ENCODE measurements at regions not wholly inside any gene's neighbourhood (a gene's known extent, or its start where the extent isn't known, plus 50 kb on each side); places are given as distances from the start of the nearest gene placed in this dataset.

- TF ChIP-seq, protein P1, sequence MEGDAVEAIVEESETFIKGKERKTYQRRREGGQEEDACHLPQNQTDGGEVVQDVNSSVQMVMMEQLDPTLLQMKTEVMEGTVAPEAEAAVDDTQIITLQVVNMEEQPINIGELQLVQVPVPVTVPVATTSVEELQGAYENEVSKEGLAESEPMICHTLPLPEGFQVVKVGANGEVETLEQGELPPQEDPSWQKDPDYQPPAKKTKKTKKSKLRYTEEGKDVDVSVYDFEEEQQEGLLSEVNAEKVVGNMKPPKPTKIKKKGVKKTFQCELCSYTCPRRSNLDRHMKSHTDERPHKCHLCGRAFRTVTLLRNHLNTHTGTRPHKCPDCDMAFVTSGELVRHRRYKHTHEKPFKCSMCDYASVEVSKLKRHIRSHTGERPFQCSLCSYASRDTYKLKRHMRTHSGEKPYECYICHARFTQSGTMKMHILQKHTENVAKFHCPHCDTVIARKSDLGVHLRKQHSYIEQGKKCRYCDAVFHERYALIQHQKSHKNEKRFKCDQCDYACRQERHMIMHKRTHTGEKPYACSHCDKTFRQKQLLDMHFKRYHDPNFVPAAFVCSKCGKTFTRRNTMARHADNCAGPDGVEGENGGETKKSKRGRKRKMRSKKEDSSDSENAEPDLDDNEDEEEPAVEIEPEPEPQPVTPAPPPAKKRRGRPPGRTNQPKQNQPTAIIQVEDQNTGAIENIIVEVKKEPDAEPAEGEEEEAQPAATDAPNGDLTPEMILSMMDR (IDR thresholded peaks at IDR 0.05), result no peak
- TF ChIP-seq POLR2A (IDR thresholded peaks at IDR 0.05), result no peak
Measured at GRCh38 chr21:14734191-14734590, 188.1 kb upstream of the SAMSN1 start.
